Subcutaneous abdominal adipose tissue (tissue), 5 donors: ENCODE measurements at regions not wholly inside any gene's neighbourhood (a gene's known extent, or its start where the extent isn't known, plus 50 kb on each side); places are given as distances from the start of the nearest gene placed in this dataset.
A peak's percentile ranks its signal among the peaks of the same experiment; 100 is the strongest.
"Not testable (repeated sequence)": the region's sequence is repeated elsewhere in the genome, so short reads cannot be mapped to it uniquely, and the experiment has no call there.

ENCODE experiments used
- H3K27ac ChIP-seq: one replicate; pipeline ENCODE4 v1.7.0; 2013; ENCODE audit warnings: low read depth, mild to moderate bottlenecking, inconsistent platforms, low read length, moderate library complexity
- H3K27me3 ChIP-seq, 5 donors: one replicate each; pipeline ENCODE4 v1.7.0; 2013; ENCODE audit warnings: low read length in 5 of 5, inconsistent platforms in 1 of 5; ENCODE audit not compliant: control insufficient read depth in 5 of 5, insufficient read depth in 4 of 5
- H3K36me3 ChIP-seq, 5 donors: one replicate each; pipeline ENCODE4 v1.7.0; 2013; ENCODE audit warnings: low read length in 5 of 5; ENCODE audit not compliant: control insufficient read depth in 5 of 5, insufficient read depth in 5 of 5
- H3K4me1 ChIP-seq, 5 donors: one replicate each; pipeline ENCODE4 v1.7.0; 2013; ENCODE audit warnings: low read length in 5 of 5, mild to moderate bottlenecking in 3 of 5, moderate library complexity in 1 of 5; ENCODE audit not compliant: control insufficient read depth in 5 of 5, insufficient read depth in 5 of 5
- H3K4me3 ChIP-seq, 5 donors: one replicate each; pipeline ENCODE4 v1.7.0; 2013; ENCODE audit warnings: low read length in 5 of 5, low read depth in 1 of 5
- H3K9ac ChIP-seq, 5 donors: one replicate each; pipeline ENCODE4 v1.7.0; 2013; ENCODE audit warnings: low read length in 5 of 5, mild to moderate bottlenecking in 4 of 5, moderate library complexity in 3 of 5
- H3K9me3 ChIP-seq, 5 donors: one replicate each; pipeline ENCODE4 v1.7.0; 2013; ENCODE audit warnings: low read length in 5 of 5; ENCODE audit not compliant: control insufficient read depth in 5 of 5
- donor health status: healthy.
- donor health status: healthy.
- donor health status: healthy.
- donor health status: healthy.
- donor health status: healthy.

DNA sequence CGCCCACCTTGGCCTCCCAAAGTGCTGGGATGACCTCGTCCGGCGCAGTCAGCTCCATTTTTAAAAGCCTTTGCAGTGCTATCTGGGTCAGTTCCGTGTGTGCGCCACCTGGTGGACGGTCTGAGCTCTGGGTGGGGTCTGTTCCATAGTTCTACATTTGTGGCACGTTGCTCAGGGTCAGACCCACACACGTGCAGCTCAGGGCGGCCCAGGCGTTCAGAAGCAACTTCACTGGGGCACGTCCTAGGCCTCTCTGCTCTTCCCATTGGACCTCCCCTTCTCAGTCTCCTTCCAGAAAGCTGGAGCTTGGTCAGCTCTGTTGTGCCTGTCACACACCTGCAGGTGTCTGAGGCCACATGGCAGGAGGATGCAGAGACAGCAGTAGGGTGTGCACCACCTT, 137.9 kb downstream of the DNAJB6 start:
- Histone ChIP-seq H3K4me3 (no peak overlapping the region), H3K27me3 (peaks cover 0 to 8% (median 0%) of the 10 kb centered on the region in 5 donors), H3K36me3 (no peaks in the 10 kb centered on the region), H3K9me3 (peaks cover 3 to 30% (median 22%) of the 10 kb centered on the region in 5 donors), H3K27ac (no peak overlapping the region), H3K9ac (no peak overlapping the region), H3K4me1 (peaks cover 0 to 4% (median 0%) of the 10 kb centered on the region in 5 donors)

DNA sequence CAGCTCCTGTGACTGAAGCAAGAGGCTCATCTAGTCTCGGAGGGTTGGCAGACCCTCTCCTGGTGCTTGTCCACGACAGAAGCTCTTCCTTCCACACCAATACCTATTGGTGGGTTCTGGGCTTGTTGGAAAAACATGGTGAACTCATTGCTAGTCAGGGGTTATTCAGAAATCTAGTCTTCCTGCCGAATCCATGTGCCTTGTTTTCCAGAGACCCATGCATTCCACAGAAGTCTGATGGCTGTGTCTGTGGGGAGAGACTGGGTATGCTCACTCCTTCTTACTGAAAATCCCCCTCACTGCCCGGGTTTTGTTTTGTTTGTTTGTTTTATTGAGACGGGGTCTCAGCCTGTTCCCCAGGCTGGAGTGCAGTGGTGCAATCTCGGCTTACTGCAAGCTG, 138.3 kb downstream of the DNAJB6 start:
- Histone ChIP-seq H3K4me1 (peaks cover 0 to 4% (median 0%) of the 10 kb centered on the region in 5 donors), H3K27me3 (peaks cover 0 to 8% (median 0%) of the 10 kb centered on the region in 5 donors), H3K4me3 (no peak overlapping the region), H3K27ac (no peak overlapping the region), H3K9me3 (peaks cover 3 to 30% (median 22%) of the 10 kb centered on the region in 5 donors), H3K36me3 (no peaks in the 10 kb centered on the region), H3K9ac (no peak overlapping the region)

DNA sequence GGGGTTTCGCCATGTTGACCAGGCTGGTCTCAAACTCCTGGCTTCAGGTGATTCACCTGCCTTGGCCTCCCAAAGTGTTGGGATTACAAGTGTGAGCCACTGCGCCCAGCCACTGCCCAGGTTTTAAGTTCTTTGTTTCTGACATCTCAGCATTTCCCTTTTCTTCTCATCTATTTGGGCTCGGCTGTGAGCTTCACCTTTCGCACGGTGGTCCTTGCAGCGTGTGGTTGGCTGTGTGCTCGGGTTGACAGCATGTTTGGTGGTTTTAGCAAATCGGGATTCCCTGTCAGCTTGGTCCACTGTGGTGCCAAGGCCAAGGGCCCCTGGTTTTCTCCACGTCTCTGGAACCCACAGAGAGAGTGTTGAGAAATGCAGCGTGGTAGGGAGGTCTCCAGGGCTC, 138.8 kb downstream of the DNAJB6 start:
- peaks cover 3 to 30% (median 22%) of the 10 kb centered on the region in 5 donors for H3K9me3 ChIP-seq
- no peak overlapping the region for H3K9ac ChIP-seq
- no peak overlapping the region for H3K4me3 ChIP-seq
- H3K36me3 ChIP-seq: no peaks in the 10 kb centered on the region
- H3K27ac ChIP-seq: no peak overlapping the region
- H3K27me3 ChIP-seq: peaks cover 0 to 8% (median under 1%) of the 10 kb centered on the region in 5 donors
- H3K4me1 ChIP-seq: peaks cover 0 to 4% (median 0%) of the 10 kb centered on the region in 5 donors

DNA sequence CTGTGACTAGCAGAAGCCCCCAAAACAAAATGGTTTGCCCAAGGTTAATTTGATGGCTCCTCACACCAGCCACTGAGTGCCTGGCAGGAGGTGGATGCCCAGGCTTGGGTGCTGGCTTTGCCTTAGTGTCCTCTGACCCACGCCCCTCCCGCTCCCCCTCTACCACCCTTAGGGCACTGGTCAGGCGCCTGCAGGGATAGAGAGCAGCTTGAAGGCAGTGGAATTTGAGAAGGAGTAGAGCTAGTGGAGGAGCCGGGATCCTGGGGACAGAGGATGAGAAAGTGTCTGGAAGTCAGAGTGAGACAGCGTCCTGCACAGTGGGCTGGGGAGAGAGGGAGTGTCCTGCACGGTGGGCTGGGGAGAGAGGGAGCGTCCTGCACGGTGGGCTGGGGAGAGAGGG, 139.4 kb downstream of the DNAJB6 start:
- no peak overlapping the region for H3K4me3 ChIP-seq
- peaks cover 0 to 4% (median 0%) of the 10 kb centered on the region in 5 donors for H3K4me1 ChIP-seq
- peaks cover 0 to 12% (median 4%) of the 10 kb centered on the region in 5 donors for H3K27me3 ChIP-seq
- no peak overlapping the region for H3K27ac ChIP-seq
- no peaks in the 10 kb centered on the region for H3K36me3 ChIP-seq
- no peak overlapping the region for H3K9ac ChIP-seq
- H3K9me3 ChIP-seq: peaks cover 3 to 28% (median 22%) of the 10 kb centered on the region in 5 donors

- no peak overlapping the region for H3K27ac ChIP-seq
- H3K9me3 ChIP-seq: peaks cover 3 to 23% (median 22%) of the 10 kb centered on the region in 5 donors
Observed at GRCh38 chr7:157476654-157477549, 140.1 kb downstream of the DNAJB6 start.

DNA sequence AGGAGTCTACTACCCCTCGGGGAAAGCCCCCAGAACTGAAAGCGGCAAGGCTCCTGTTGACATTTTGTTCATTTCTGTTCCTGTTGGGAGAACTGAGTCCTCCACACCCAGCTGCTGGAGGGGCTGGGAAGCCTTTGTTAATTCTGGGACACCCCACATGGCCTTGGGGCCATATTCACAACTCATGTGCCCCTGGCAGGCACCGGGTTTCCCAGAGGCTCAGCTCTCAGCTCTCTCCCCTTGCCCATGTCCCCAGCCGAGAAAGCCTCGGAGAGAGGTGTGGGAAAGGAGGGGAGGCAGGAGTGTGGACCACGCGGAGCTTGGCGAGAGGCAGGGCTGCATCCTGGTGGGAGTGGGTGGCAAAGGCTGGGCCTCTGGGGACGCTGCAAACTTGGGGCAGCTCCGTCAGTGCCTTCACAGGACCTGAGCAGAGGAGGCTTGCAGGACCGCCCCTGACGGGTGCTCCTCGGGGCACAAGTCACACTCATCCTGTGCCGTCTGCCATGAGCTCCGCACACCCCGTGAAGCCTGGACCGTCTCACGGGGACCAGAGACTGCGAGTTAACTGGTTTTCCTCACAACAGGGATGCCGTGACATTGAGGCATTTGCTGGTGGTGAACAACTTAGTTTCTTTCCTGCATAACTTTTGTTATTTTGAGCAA, 140.9 kb downstream of the DNAJB6 start:
- H3K36me3 ChIP-seq: no peaks in the 10 kb centered on the region
- H3K9ac ChIP-seq: no peak overlapping the region
- H3K27ac ChIP-seq: no peak overlapping the region
- peaks cover 3 to 15% (median 14%) of the 10 kb centered on the region in 5 donors for H3K9me3 ChIP-seq
- H3K27me3 ChIP-seq: peaks cover 0 to 16% (median 4%) of the 10 kb centered on the region in 5 donors
- peaks cover 0 to 4% (median 0%) of the 10 kb centered on the region in 5 donors for H3K4me1 ChIP-seq
- peak overlapping the region in 3 of 5 donors; percentile 17 to 40 (median 26) for H3K4me3 ChIP-seq

More at GRCh38 chr7:157476654-157477549, 140.1 kb downstream of the DNAJB6 start:
- Histone ChIP-seq H3K9ac (no peak overlapping the region), H3K27me3 (peaks cover 0 to 13% (median 4%) of the 10 kb centered on the region in 5 donors), H3K36me3 (no peaks in the 10 kb centered on the region), H3K4me3 (no peak overlapping the region), H3K4me1 (peaks cover 0 to 4% (median 0%) of the 10 kb centered on the region in 5 donors)

GRCh38 chr7:157478611-157479010, 141.8 kb downstream of the DNAJB6 start:
- H3K9ac ChIP-seq, H3K27ac ChIP-seq, H3K9me3 ChIP-seq, H3K4me1 ChIP-seq, H3K4me3 ChIP-seq, H3K36me3 ChIP-seq: not testable (repeated sequence)
- H3K27me3 ChIP-seq: peaks cover 0 to 16% (median 4%) of the 10 kb centered on the region in 5 donors

DNA sequence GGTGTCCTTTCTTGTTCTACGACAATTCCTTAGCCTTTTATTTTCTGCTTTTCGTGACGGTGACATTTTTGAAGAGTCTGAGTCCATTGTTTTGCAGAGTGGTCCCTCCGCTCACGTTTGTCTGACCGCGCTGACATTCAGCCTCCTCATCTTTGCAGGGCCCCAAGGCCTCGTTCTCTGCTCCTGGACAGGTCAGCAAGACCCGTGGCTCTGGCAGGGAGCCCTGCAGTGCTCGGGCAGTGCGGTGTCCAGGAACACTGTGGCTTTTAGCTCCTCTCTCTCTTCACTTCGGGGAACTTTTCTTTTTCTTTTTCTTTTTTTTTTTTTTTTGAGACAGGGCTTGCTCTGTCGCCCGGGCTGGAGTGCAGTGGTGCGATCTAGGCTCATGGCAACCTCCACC, 142.5 kb downstream of the DNAJB6 start:
- H3K9ac ChIP-seq: no peak overlapping the region
- H3K9me3 ChIP-seq: peaks cover 0 to 8% (median 0%) of the 10 kb centered on the region in 5 donors
- no peak overlapping the region for H3K27ac ChIP-seq
- peaks cover 1 to 23% (median 10%) of the 10 kb centered on the region in 5 donors for H3K27me3 ChIP-seq
- no peak overlapping the region for H3K4me3 ChIP-seq
- no peaks in the 10 kb centered on the region for H3K36me3 ChIP-seq
- peaks cover 0 to 4% (median 0%) of the 10 kb centered on the region in 5 donors for H3K4me1 ChIP-seq

DNA sequence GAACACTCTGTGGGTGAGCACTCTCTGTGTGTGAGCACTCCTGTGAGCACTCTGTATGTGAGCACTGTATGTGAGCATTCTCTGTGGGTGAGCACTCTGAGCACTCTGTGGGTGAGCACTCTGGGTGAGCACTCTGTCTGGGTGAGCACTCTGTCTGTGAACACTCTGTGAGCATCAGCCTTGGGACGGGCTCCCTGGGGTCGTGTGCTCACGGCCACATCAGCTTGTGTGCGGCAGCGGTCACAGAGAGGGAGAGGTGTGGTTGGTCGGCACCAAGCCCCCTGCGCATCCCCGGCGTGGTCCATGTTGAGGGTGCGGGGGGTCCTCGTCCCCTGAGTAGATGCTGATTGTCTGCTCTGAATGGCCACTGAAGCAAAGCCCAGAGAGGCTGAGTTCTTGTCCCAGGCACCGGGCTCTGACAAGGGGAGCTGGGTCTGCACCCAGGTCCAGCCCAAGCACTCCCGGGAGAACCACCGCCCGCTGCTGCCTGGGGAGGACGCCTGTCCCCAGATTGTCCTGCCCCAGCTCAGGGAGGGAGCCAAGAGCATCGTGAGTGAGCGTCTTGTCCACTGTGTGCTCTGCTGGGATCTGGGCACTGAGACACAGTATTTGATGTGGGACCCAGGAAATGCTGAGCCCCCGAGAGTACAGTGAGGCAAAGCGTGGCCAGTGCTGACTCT, 143.7 kb downstream of the DNAJB6 start:
- Histone ChIP-seq H3K27ac (no peak overlapping the region), H3K4me3 (no peak overlapping the region), H3K9ac (no peak overlapping the region), H3K36me3 (no peaks in the 10 kb centered on the region), H3K4me1 (peaks cover 0 to 4% (median 0%) of the 10 kb centered on the region in 5 donors), H3K27me3 (peaks cover 5 to 29% (median 16%) of the 10 kb centered on the region in 5 donors), H3K9me3 (no peaks in the 10 kb centered on the region)
